SK-N-SH treated with all-trans-retinoic acid at 6 μM for 48 hours (cell line): ENCODE measurements at regions not wholly inside any gene's neighbourhood (a gene's known extent, or its start where the extent isn't known, plus 50 kb on each side); places are given as distances from the start of the nearest gene placed in this dataset.

Source experiments
- ATAC-seq: fragments of 200-7000 bp; cut with Tn5 transposase; 3 replicates; pipeline ENCODE4 v1.9.1; 2020; ENCODE audit warnings: mild to moderate bottlenecking, moderate library complexity
- ARNTL ChIP-seq: fragments of 450-650 bp; formaldehyde crosslinking; IDR thresholded peaks from 2 replicates; pipeline ENCODE4 v1.5.0; 2020; ENCODE audit warnings: low read depth, mild to moderate bottlenecking, moderate library complexity, borderline replicate concordance
- CSDC2 ChIP-seq: fragments of 250-450 bp; sonication (Bioruptor Pico); IDR thresholded peaks from 2 replicates; pipeline ENCODE4 v1.5.0; 2020; ENCODE audit warnings: mild to moderate bottlenecking, moderate library complexity
- ESRRG ChIP-seq: fragments of 250-450 bp; sonication (Bioruptor Pico); IDR thresholded peaks from 2 replicates; pipeline ENCODE4 v1.6.1; 2021; ENCODE audit warnings: mild to moderate bottlenecking
- GLIS3 ChIP-seq: fragments of 250-450 bp; sonication (Bioruptor Pico); IDR thresholded peaks from 2 replicates; pipeline ENCODE4 v1.5.0; 2020; ENCODE audit warnings: mild to moderate bottlenecking, moderate library complexity
- PPARA ChIP-seq: fragments of 250-450 bp; sonication (Bioruptor Pico); IDR thresholded peaks from 2 replicates; pipeline ENCODE4 v1.5.0; 2020; ENCODE audit warnings: mild to moderate bottlenecking, borderline replicate concordance
- RARB ChIP-seq: fragments of 250-450 bp; sonication (Bioruptor Pico); IDR thresholded peaks from 2 replicates; pipeline ENCODE4 v1.8.0; 2021; ENCODE audit warnings: mild to moderate bottlenecking, moderate library complexity
- SNAI2 ChIP-seq: fragments of 250-450 bp; sonication (Bioruptor Pico); IDR thresholded peaks from 2 replicates; pipeline ENCODE4 v1.5.0; 2020; ENCODE audit warnings: mild to moderate bottlenecking, moderate library complexity
- TCF4 ChIP-seq: fragments of 250-450 bp; sonication (Bioruptor Pico); IDR thresholded peaks from 2 replicates; pipeline ENCODE4 v1.8.0; 2021; ENCODE audit warnings: mild to moderate bottlenecking, moderate library complexity, borderline replicate concordance
- TOX ChIP-seq: fragments of 250-450 bp; sonication (Bioruptor Pico); IDR thresholded peaks from 2 replicates; pipeline ENCODE4 v1.8.0; 2021; ENCODE audit warnings: mild to moderate bottlenecking, moderate library complexity, borderline replicate concordance
- ZC3H10 ChIP-seq: fragments of 250-450 bp; sonication (Bioruptor Pico); IDR thresholded peaks from 2 replicates; pipeline ENCODE4 v1.5.1; 2021; ENCODE audit warnings: mild to moderate bottlenecking, moderate library complexity
- ZFP3 ChIP-seq: fragments of 250-450 bp; sonication (Bioruptor Pico); IDR thresholded peaks from 2 replicates; pipeline ENCODE4 v1.5.0; 2020; ENCODE audit warnings: mild to moderate bottlenecking, moderate library complexity
- ZFP30 ChIP-seq: fragments of 450-650 bp; formaldehyde crosslinking; IDR thresholded peaks from 2 replicates; pipeline ENCODE4 v1.5.0; 2022; ENCODE audit warnings: mild to moderate bottlenecking, moderate library complexity
- ZNF565 ChIP-seq: fragments of 450-650 bp; formaldehyde crosslinking; conservative IDR thresholded peaks from 2 replicates; pipeline ENCODE4 v1.5.0; 2020; ENCODE audit warnings: low read depth, mild to moderate bottlenecking, moderate library complexity
- ZNF8 ChIP-seq: fragments of 450-650 bp; formaldehyde crosslinking; IDR thresholded peaks from 2 replicates; pipeline ENCODE4 v1.5.0; 2020; ENCODE audit warnings: mild to moderate bottlenecking, moderate library complexity
- TF ChIP-seq, protein P1 (sequence below): fragments of 250-450 bp; sonication (Bioruptor Pico); IDR thresholded peaks from 2 replicates; pipeline ENCODE4 v1.5.1; 2021; ENCODE audit warnings: mild to moderate bottlenecking, moderate library complexity
- TF ChIP-seq, protein P2 (sequence below): fragments of 250-450 bp; sonication (Bioruptor Pico); IDR thresholded peaks from 2 replicates; pipeline ENCODE4 v1.5.0; 2020; ENCODE audit warnings: mild to moderate bottlenecking, moderate library complexity
- TF ChIP-seq, protein P3 (sequence below): fragments of 250-450 bp; sonication (Bioruptor Pico); IDR thresholded peaks from 2 replicates; pipeline ENCODE4 v1.8.0; 2020; ENCODE audit warnings: mild to moderate bottlenecking, moderate library complexity, borderline replicate concordance
- TF ChIP-seq, protein P4 (sequence below): fragments of 250-450 bp; sonication (Bioruptor Pico); IDR thresholded peaks from 2 replicates; pipeline ENCODE4 v1.5.1; 2020; ENCODE audit warnings: low read depth, mild to moderate bottlenecking, moderate library complexity

DNA sequence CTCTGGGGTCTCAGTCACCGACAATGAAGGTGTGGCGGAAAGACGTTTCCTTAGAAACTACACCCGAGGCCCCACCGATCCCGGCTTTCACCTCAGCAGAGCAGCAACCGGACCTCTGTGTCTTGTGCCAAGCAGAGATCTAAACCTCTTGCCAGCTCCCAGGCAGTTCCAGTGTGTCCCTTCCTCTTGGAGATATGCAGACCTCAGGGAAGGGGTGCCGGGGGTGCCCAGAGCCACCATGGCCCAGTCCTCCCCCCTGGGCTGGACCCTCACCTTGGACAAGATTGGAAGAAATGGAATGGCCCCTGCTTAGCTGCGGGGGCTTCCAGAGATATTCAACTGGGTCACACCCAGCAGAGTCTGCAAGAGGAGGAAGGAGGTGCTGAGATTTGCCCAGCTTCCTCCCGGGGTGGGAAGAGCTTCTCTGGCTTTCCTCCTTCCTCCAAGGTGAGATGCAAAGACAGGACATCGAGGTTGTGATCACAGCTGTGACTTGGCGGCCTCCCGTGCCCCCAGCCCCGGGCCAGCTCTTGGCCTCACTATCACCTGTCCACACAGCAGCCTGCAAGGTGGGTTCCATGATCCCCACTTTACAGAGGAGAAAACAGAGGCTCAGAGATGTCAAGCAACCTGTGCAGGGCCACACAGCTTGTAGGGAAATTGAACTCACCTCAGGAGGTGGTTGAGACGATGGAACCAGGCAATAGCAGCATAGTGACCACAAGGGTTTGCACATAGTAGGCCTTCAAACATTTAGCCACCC lies 281.7 kb upstream of the RTL1 start (continued):
- TF ChIP-seq, protein P1, sequence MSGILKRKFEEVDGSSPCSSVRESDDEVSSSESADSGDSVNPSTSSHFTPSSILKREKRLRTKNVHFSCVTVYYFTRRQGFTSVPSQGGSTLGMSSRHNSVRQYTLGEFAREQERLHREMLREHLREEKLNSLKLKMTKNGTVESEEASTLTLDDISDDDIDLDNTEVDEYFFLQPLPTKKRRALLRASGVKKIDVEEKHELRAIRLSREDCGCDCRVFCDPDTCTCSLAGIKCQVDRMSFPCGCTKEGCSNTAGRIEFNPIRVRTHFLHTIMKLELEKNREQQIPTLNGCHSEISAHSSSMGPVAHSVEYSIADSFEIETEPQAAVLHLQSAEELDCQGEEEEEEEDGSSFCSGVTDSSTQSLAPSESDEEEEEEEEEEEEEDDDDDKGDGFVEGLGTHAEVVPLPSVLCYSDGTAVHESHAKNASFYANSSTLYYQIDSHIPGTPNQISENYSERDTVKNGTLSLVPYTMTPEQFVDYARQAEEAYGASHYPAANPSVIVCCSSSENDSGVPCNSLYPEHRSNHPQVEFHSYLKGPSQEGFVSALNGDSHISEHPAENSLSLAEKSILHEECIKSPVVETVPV (CRISPR knock-in tag), result no peak
- TF ChIP-seq ZNF8 (CRISPR knock-in tag), result no peak

DNA sequence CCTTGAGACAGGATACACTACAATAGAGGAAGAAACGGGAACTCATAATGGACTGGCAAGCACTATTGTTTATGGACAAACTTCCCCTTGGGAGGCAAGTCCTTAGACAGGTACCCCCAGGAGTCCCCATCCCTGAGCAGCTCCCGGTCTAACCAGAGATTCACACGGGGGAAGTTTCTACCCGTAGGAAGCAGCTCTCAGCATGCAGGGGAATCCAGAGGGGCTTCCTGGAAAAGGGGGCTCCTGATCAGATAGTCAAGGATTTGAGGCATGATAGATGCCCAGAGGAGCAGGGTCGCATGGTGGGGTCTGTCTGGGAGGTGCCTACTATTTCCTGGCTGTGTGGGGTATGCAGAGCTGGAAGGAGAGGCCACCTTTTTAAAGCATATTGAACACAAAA lies 282.4 kb upstream of the RTL1 start:
- TF ChIP-seq ZFP3 (CRISPR knock-in tag) (no peak), CSDC2 (CRISPR knock-in tag) (no peak), RARB (CRISPR knock-in tag) (no peak), TCF4 (CRISPR knock-in tag) (no peak), ARNTL (CRISPR knock-in tag) (no peak), GLIS3 (CRISPR knock-in tag) (no peak), TOX (CRISPR knock-in tag) (no peak), PPARA (CRISPR knock-in tag) (no peak), SNAI2 (no peak), ZC3H10 (CRISPR knock-in tag) (no peak), ZNF8 (CRISPR knock-in tag) (no peak)
- TF ChIP-seq, protein P2, sequence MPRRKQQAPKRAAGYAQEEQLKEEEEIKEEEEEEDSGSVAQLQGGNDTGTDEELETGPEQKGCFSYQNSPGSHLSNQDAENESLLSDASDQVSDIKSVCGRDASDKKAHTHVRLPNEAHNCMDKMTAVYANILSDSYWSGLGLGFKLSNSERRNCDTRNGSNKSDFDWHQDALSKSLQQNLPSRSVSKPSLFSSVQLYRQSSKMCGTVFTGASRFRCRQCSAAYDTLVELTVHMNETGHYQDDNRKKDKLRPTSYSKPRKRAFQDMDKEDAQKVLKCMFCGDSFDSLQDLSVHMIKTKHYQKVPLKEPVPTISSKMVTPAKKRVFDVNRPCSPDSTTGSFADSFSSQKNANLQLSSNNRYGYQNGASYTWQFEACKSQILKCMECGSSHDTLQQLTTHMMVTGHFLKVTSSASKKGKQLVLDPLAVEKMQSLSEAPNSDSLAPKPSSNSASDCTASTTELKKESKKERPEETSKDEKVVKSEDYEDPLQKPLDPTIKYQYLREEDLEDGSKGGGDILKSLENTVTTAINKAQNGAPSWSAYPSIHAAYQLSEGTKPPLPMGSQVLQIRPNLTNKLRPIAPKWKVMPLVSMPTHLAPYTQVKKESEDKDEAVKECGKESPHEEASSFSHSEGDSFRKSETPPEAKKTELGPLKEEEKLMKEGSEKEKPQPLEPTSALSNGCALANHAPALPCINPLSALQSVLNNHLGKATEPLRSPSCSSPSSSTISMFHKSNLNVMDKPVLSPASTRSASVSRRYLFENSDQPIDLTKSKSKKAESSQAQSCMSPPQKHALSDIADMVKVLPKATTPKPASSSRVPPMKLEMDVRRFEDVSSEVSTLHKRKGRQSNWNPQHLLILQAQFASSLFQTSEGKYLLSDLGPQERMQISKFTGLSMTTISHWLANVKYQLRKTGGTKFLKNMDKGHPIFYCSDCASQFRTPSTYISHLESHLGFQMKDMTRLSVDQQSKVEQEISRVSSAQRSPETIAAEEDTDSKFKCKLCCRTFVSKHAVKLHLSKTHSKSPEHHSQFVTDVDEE, result no peak
- TF ChIP-seq, protein P1 (CRISPR knock-in tag), result no peak
- TF ChIP-seq, protein P3, sequence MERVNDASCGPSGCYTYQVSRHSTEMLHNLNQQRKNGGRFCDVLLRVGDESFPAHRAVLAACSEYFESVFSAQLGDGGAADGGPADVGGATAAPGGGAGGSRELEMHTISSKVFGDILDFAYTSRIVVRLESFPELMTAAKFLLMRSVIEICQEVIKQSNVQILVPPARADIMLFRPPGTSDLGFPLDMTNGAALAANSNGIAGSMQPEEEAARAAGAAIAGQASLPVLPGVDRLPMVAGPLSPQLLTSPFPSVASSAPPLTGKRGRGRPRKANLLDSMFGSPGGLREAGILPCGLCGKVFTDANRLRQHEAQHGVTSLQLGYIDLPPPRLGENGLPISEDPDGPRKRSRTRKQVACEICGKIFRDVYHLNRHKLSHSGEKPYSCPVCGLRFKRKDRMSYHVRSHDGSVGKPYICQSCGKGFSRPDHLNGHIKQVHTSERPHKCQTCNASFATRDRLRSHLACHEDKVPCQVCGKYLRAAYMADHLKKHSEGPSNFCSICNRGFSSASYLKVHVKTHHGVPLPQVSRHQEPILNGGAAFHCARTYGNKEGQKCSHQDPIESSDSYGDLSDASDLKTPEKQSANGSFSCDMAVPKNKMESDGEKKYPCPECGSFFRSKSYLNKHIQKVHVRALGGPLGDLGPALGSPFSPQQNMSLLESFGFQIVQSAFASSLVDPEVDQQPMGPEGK (CRISPR knock-in tag), result no peak
- TF ChIP-seq, all 23 proteins: peak for 0
- no peak for ATAC-seq

DNA sequence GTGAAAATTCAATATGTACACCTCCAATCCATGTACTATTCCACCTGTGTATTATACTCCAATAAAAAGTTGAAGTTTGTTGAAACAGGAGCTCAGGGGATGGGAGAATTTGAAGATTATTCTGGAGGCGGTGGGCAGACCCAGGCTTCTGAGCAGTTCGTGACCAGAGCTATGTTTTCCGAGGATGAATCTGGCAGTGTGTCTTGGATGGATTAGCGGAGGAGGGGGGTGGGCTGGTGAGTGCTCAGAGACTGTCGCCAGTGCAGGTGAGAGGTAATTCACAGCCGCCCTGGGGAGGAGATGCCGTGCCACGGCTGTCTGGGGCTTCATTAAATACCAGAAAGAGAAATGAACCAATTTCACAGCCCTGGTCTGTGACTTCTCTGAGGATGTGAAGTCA lies 283.0 kb upstream of the RTL1 start:
- no peak for ATAC-seq
- TF ChIP-seq ZFP30 (CRISPR knock-in tag), result no peak
- no peak for TF ChIP-seq ZFP3 (CRISPR knock-in tag)
- TF ChIP-seq ZNF8 (CRISPR knock-in tag), result no peak
- no peak for TF ChIP-seq ESRRG (CRISPR knock-in tag)
- no peak for TF ChIP-seq CSDC2 (CRISPR knock-in tag)
- no peak for TF ChIP-seq RARB (CRISPR knock-in tag)
- TF ChIP-seq, protein P2, result no peak
- TF ChIP-seq, protein P4, sequence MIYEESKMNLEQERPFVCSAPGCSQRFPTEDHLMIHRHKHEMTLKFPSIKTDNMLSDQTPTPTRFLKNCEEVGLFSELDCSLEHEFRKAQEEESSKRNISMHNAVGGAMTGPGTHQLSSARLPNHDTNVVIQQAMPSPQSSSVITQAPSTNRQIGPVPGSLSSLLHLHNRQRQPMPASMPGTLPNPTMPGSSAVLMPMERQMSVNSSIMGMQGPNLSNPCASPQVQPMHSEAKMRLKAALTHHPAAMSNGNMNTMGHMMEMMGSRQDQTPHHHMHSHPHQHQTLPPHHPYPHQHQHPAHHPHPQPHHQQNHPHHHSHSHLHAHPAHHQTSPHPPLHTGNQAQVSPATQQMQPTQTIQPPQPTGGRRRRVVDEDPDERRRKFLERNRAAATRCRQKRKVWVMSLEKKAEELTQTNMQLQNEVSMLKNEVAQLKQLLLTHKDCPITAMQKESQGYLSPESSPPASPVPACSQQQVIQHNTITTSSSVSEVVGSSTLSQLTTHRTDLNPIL (CRISPR knock-in tag), result no peak
- TF ChIP-seq, protein P3 (CRISPR knock-in tag), result no peak
- TF ChIP-seq ZNF565, result no peak
- no peak for TF ChIP-seq PPARA (CRISPR knock-in tag)
- no peak for TF ChIP-seq ARNTL (CRISPR knock-in tag)
